Activated T-helper 1 cell treated with anti-CD3 and anti-CD28 coated beads, Interleukin-2, amount 50 U/mL, for 16 hours (primary cell): ENCODE measurements at regions not wholly inside any gene's neighbourhood (a gene's known extent, or its start where the extent isn't known, plus 50 kb on each side); places are given as distances from the start of the nearest gene placed in this dataset.

Source experiments
- DNase-seq, 2 donors: peaks; one replicate each; pipeline ENCODE4 v3.0.0-alpha.2; 2020; ENCODE audit warnings: low read depth in 1 of 2, low spot score in 1 of 2

DNA sequence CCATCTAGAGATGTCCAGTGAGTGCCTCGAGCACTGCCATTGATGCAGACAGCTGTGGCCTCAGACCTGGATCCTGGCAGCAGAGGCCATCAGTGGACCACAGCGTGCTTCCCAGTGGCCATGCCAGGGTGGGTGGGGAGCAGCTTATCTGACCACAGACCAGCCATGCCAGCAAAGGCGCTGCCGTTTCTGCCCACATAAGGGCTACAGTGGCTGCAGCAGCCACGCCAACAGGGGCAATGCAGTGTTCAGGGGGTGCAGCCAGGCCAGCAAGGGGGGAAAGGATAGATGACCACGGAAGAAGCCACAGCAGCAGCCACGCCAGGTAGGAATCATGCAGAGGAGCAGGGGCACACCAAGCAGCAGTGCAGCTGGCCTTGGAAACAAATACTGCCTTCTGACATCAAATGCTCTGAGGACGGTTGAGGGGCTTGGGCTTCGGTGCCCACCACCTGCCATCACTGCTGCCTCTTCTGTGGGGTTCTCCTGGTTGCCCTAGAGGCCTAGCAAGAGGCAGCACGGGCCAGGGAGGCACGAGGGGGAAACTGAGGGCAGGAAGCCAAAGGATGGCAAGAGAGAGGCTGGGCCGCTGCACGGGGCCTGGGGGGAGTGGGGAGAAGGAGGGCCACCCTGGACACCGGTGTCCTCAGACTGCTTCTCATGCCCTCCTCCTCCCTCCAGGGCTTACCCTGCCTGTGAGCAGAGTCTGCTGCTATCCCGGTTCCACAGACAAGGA, 94.7 kb upstream of the RUNX3 start:
- DNase-seq, result no peak

DNA sequence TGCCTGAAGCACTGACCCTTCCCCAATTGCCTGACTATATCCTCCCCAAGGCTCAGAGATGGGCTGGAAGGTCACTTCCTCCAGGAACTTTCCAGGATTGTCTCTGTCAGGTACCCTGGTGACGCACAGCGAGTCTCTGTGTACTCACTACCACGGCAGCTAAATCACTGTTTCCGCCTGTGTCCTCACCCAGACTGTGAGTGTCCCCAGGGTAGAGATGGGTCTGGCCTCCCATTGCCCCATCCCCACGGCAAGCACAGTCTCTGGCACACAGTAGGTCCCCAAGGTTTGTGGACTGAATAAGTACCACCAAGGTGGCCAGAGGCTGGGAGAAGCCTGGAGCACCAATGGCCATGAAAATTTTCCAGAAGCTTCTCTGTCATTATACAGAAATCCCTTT, 93.8 kb upstream of the RUNX3 start:
- no peak for DNase-seq

DNA sequence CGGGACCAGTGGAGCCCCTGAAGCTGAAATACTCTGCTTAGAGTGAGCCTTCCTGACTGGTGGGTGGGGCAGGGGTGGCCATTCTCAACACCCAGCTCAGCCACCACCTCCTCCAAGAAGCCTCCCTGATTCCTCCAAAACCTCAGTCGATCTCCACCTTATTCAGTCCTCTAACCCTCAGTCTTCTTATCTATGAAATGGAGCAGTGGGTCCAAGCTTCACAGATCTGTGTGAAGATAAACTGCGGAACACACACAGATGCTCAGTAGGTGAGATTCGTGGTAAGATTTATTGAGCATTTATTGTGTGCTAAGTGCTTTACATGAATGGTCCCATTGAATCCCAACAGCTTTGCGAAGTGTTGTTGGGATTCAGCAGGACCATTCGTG, 93.1 kb upstream of the RUNX3 start:
- DNase-seq, result no peak

DNA sequence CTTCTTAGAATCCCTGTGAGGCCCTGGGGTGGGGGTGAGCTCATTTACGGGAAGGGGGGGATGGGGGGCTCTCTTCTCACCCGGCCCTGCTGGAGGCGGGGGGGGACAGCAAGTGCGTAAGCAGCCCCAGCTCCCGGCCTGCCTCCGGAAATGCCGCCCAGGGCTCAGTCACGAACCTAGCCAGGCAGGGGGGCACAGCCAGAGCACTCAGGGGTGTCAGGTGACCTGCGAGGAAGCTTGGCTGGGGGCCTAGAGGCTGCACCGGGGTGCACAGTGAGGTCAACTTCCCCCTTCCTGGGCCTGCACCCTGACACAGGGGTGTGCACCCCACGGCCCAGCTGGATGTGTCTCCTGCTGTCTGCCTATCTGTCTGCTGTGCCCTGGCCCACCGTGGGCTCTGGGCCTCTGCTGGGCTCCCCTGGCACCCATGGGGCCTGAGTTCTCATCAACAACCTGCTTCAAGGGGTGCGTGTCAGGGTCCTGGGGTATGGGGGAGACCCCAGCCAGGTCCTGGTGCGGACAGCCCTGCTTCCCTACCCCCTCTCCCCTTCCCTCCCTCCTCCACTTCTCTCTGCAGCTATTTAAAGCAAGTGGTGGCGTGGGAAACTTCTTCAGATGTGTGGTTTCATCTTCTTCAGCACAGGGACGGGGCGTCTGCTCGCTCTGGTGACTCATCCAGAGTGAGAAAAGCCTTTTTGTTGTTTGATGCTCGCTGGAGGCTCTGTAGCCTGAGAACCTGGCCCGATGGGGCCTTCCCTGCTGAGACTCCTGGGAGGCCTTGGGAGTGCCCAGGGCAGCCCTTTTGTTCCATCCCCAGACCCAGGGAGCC, 92.5 kb upstream of the RUNX3 start:
- DNase-seq, result peak; percentile 85 to 90

DNA sequence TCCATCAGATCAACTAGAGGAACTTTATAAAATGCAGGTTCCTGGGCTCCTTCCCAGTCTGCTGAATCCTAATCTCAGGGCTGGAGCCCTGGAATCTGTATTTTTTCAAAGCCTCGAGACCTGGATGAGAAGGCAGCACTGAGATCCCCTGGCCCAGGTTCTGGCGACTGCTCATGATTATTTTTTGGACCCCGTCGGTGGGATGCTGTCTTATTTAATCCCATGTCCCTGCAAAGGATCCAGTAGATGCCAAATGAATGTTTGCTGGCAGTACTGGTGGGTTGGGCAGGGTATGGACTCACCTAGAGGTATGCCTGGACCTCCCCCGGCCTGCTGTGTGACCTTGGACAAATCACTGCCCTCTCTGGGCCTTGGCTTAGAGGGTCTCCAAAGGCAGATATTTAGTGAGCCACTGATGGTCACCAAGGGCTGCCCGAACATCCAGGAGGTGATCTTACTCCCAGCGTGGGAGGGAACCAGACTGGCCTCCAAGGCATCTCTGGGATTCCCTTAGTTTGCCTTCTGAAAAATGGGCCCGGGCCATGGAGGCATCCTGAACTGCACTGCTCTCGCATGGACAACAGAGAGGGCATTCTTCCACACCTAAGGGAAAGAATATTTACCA, 91.6 kb upstream of the RUNX3 start:
- no peak for DNase-seq

DNA sequence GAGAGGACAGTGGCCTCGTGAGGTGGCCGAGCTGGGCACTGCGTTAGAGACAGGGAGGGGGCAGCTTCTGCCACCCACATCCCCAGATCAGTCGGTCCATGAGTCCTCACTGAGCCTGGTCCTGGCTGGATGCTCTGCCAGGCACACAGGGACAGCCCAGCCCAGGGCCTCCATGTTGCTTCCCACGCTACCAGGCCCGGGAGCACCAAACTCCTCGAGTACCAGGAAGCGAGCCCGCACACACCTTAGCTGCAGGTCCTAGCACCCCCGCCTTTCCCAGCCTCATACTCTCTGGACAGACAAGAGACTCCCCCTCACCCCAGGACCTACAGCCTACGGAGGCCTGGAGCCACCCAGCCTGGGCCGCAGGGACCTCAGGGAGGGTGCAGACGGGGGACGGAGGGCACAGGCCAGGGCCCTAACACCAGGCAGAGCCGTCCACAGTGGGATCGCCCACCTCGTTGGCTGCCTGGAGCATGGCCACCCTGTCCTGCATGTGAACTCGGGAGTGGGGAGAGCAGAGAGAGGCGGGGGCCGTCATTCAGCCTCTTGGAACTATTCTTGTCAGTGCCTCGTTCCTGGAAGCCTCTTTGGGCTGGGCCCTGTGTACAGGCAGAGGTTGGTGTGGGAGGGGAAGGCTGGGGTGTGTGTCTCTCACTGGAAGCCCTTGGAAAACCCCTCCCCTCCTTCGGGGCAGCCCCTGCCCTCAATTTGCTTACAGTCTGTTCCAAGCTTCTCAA, 90.9 kb upstream of the RUNX3 start:
- DNase-seq, result no peak

DNA sequence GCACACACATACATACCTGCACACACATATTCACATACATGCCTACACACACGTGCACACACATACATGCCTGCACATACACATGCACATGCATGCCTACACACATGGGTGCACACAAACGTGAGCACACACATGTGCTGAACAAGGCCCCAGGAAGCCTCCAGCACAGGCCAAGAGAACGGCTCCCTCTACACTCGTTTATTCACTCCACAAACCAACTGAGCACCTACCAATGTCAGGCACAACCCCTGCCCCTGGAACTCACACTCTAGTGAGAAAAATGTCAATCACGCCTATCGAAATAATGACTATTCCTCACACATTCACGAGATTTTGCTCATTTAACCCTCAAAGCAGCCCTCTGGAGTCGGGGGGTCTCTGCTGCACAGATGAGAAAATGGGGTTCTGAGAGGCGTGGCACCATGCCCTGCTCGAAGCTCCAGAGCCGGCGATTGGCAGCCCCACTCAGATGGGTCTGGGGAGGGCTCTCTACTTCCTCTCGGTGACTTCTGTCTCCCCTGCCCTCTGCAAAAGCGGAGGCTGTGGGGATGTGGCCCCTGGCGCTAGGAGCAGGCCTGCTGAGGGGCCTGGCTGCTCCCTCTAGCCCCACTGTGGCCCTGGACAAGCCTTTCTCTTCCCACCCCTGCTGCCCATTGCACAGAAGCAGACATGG, 90.2 kb upstream of the RUNX3 start:
- DNase-seq, result no peak

DNA sequence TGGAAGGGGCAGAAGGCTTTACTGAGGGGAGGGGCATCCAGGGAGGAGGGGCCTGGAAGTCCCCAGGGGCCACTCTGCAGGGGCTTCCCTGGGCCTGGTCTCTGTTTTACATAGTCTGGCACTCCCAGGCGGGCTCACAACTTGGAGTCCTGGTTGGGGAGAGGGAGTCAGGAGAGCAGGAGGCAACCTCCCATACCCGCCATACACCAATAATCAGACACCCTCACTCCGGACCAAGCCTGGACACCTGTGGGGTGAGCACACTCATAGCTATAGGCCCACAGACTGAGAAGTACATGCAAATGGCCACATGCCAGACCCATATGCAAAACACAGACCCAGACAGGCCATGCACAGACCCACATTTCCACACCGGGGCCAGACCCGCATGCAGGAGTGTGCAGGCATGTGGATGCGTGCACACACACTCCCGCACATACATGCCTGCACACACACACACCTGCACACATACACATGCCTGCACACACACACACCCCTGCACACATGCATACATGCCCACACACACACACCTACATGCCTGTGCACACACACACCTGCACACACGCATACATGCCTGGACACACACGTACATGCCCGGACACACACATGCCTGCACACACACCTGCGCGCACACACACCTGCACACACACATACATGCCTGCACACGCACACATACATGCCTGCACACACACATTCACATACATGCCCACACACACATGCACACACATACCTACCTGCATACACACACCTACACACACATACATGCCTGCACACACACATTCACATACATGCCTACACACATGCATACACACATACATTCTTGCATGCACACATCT, 89.5 kb upstream of the RUNX3 start:
- DNase-seq, result no peak

DNA sequence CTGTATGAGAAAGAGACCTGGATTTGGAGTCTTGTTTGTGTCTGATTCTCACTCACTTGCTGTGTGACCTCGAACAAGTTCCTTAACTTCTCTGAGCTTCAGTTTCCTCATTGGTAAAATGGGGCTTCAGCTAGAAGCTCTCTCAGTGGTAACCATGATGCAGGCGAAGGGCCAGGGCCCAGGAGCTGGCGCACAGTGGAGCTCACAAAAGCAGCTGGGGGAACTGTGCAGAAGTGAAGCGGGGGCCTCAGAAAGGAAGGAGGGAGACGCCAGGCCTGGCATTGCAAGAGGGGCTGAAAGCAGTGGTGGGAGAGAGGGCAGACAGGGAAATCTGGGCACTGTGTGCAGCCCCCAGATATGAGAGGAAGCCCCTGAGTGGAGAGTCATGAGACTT, 88.9 kb upstream of the RUNX3 start:
- no peak for DNase-seq

DNA sequence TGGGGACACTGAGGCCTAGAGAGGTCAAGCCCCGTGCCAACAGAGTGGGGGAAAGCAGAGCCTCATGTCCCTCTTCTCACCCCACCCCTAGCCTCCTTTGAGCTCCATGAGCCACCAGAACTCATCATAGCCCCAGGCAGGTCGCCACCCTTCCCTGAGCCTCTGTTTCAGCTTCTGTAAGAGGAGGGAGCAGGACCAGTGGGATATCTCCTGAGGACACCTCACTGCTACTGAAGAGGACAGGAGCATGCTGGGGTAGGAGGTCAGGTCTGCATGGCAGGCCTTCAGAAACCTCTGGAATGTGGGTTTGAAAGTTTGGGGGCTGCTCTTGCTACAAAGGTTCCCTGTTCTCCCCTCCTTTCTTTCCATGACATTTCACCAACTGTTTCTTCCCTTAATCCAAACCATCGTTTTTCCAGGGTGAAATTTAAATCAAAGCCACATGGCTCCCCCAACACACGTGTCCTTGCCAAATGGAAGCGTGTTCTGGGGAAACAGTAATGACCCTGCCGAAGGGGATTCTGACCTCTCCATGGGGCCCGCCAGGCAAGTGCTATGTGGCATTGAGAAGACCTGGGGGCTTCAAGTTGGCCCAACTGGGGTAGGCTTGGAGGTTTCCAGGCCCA, 88.1 kb upstream of the RUNX3 start:
- no peak for DNase-seq

DNA sequence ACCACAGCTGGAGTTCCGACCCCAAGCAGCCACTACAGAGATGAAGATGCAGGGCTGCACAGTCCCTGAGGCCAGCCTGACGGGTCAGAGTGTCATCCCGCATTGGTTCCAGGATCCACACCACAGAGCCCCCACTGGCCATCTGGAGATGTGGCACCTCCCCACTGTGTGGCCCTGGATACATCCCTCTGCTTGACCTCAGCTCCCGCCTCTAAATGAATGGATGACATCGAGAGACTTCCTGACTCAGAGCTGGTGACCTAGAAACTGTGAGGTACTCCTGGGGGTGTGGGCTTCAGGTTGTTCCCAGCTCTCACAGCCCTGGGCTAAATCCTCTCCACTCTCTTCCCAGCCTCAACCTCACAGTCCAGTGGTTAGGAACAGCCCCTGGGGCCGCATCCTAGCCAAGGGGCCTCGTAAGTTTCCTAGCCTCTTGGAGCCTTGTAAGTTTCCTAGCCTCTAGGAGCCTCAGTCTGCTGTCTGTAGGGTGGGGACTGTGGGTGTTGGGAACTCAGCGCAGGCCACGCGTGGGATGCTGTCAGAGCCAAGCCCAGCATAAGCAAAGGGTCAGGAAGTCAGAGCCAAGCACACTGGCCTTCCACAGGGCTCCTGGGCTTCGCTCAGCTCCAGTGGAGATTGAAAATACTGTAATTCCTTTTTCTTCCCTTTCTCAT, 87.5 kb upstream of the RUNX3 start:
- DNase-seq, result no peak

DNA sequence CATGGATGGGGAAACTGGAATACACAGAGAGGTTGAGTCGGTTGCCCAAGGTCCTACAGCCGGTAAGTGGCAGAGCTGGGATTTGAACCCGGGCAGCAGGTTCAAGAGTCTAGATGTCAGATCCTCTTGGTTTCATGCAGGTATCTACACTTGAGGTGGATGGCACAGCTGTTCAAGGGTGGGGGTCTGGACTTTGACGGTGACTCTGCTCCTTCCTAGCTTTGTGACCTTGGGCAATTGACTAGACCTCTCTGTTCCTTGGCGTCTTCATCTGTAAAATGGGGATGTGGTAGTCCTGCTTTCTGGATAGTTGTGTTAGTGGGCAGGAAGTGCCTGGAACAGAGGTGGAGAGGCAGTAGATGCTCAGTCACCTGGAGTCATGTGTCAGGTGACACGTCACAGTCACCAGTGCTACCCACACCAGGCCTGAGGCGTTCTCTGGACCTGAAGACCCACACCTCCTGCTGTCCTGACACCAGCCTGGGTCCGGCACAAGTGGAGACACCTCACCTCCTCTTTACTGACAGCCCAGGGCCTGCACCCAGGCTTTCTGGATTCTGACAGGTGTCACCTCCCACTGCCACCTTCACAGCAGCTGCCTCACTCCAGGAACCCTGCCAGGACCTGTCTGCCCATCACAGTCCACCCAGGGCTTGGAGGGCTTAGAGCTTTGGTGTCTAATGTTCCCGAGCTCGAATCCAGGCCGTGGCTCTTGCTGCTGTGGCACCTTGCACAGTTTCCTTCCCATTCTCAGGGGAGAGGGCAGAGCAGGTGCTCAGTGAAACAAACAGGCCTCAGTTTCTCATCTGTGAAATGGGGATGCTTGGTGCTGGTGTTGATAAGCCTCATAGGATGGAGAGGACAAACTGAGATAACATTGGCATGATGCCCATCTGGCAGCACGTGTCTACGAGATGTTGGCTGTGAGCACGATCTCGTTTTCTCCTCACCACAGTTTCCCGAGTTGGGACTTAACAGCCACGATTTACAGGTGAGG, 83.2 kb upstream of the RUNX3 start:
- DNase-seq, result no peak

DNA sequence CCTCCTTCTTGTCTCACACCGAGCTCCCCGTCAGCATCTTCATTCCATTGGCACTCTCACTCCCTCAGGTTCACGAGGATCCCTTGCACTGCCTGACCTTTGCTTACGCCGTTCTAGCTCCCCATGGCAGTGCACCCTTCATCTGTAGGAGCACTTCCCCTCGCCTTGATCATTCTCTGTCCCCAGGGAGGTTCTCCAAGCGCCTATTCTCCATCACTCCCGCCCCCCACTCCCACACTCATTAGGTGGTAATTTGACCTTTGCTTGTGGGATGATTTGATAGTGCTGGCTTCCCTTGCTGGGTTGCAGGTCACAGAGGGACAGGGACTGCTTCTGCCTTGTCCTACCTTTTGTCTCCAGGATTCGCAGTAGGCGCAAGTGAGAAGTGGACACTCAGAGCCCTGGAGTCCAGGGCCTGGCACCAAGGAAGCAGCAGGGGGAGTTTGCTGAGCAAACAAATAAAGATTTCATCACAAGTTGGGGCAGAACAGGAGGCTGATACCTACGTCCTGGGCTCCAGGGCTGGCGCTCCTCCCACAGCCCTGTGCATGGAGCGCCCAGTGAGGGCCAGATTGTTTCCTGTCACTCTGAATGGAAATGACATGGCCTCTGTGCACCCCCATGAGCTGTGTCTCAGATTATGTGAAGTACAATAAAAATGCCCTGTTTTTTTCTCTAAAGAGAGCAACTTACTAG, 82.0 kb upstream of the RUNX3 start:
- no peak for DNase-seq

DNA sequence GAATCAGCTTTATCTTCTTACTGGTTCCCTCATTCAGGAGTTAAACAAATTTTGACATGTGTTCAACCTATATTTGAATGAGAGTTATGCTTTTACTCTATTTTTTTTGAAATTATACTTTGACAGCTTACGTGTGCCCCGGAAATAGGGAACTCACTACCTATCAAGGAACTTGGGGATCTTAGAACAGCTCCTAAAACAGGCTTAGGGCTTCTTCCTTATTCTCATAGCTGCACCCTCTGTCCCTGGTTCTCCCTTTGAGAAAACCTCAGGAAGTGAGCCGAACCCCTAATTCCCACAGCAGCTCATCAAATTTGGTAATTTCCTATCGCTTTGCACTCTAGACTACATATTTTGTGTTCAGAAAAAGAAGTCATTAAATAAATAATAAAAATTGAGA, 81.2 kb upstream of the RUNX3 start:
- no peak for DNase-seq

DNA sequence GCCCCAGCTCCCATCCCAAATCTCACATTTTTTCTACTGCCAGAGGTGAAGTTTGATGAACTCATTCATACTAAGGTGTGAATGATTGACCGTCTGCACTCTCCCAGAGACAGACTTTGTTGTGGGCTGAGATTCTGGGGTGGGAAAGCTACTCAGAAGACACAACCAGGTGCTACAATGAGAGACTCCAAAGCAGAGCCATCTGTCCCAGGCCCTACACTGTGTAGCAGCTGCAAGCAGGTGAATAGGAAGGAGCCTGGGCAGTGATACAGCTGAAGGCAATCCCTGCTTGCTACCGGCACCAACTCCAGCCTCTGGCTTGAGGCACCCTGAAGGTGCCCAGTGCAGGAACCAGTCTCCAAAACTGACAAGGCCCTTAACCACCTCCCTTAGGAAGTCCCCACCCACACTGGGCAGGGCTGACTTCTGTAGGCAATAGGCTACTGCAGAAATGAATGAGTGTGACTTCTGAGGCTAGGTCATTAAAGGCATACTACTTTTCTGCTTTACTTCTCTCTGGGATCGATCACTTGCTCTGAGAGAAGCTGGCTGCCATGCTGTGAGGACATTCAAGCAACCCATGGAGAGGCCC, 79.7 kb upstream of the RUNX3 start:
- no peak for DNase-seq

DNA sequence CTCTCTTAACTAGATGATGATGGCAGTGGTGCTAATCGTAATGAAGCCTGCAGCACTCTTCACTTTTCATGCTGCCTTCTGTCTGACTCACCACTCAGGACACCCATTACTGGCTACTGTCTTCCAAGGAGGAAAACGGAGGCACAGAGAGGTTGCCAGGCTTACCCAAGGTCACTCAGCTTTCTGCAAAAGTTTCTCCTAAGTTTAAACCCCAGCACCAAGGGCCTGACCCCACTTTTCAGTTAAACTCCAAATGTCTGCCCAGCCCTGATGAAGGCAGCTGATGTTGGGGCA, 78.1 kb upstream of the RUNX3 start:
- no peak for DNase-seq
